DND-41 (cell line): ENCODE measurements at regions not wholly inside any gene's neighbourhood (a gene's known extent, or its start where the extent isn't known, plus 50 kb on each side); places are given as distances from the start of the nearest gene placed in this dataset.
A peak's percentile ranks its signal among the peaks of the same experiment; 100 is the strongest.

ENCODE experiments used
- ATAC-seq: fragments of 200-7000 bp; cut with Tn5 transposase; 3 replicates; pipeline ENCODE4 v1.9.1; 2021; ENCODE audit warnings: low read depth; ENCODE audit not compliant: insufficient read depth
- DNase-seq: peaks from one replicate; pipeline ENCODE4 v3.0.0-alpha.2; 2020
- H2AFZ ChIP-seq: 2 replicates; pipeline ENCODE4 v1.6.0; 2012; ENCODE audit warnings: low read depth, low read length
- H3K27ac ChIP-seq: 2 replicates; pipeline ENCODE4 v1.5.1; 2012; ENCODE audit warnings: low read length, inconsistent platforms
- H3K27me3 ChIP-seq: fragments of 200-600 bp; sonication (generic); 2 replicates; pipeline ENCODE4 v1.6.0; 2012; ENCODE audit warnings: low read length, mild to moderate bottlenecking, inconsistent platforms; ENCODE audit not compliant: insufficient read depth, poor library complexity
- H3K36me3 ChIP-seq: 2 replicates; pipeline ENCODE4 v1.5.1; 2012; ENCODE audit warnings: low read length, inconsistent platforms; ENCODE audit not compliant: insufficient read depth
- H3K4me1 ChIP-seq: 2 replicates; pipeline ENCODE4 v1.5.1; 2012; ENCODE audit warnings: mild to moderate bottlenecking, low read length; ENCODE audit not compliant: insufficient read depth
- H3K4me2 ChIP-seq: 2 replicates; pipeline ENCODE4 v1.6.0; 2012; ENCODE audit warnings: mild to moderate bottlenecking, moderate library complexity, low read length, inconsistent platforms; ENCODE audit not compliant: insufficient read depth
- H3K4me3 ChIP-seq, 2 experiments: fragments of 200-600 bp in 1 of 2; shearing (Covaris generic) in 1 of 2; 2 replicates each; pipeline ENCODE4 v1.5.1; 2012 to 2016; ENCODE audit warnings: inconsistent platforms in 2 of 2, low read length in 2 of 2, mild to moderate bottlenecking in 2 of 2, low read depth in 1 of 2, moderate library complexity in 1 of 2
- H3K79me2 ChIP-seq: 2 replicates; pipeline ENCODE4 v1.6.0; 2012; ENCODE audit warnings: low read length, inconsistent platforms; ENCODE audit not compliant: insufficient read depth
- H3K9ac ChIP-seq: 2 replicates; pipeline ENCODE4 v1.6.0; 2012; ENCODE audit warnings: low read depth, mild to moderate bottlenecking, inconsistent platforms, low read length, moderate library complexity
- H3K9me3 ChIP-seq: 2 replicates; pipeline ENCODE4 v1.5.1; 2012; ENCODE audit warnings: low read length, moderate library complexity, mild to moderate bottlenecking, inconsistent platforms; ENCODE audit not compliant: insufficient read depth, severe bottlenecking
- H4K20me1 ChIP-seq: 2 replicates; pipeline ENCODE4 v1.6.0; 2012; ENCODE audit warnings: low read length; ENCODE audit not compliant: insufficient read depth
- CTCF ChIP-seq: IDR thresholded peaks from 2 replicates; pipeline ENCODE4 v1.5.1; 2012; ENCODE audit warnings: borderline replicate concordance, low read length, moderate library complexity, mild to moderate bottlenecking; ENCODE audit not compliant: poor library complexity, severe bottlenecking; ENCODE audit errors: extremely low read depth
- EZH2 ChIP-seq: IDR thresholded peaks from 3 replicates; pipeline ENCODE4 v1.6.1; 2012; ENCODE audit warnings: borderline replicate concordance, low read depth, mild to moderate bottlenecking, moderate library complexity, low read length, inconsistent platforms; ENCODE audit not compliant: severe bottlenecking

- H3K9me3 ChIP-seq, result no peaks in the 10 kb centered on the region
- H3K27me3 ChIP-seq, result no peaks in the 10 kb centered on the region
- ATAC-seq (no peak), DNase-seq (no peak)
- H3K27ac ChIP-seq, result no peak overlapping the region
- H3K79me2 ChIP-seq, result no peaks in the 10 kb centered on the region
- no peaks in the 10 kb centered on the region for H3K36me3 ChIP-seq
- no peaks in the 10 kb centered on the region for H4K20me1 ChIP-seq
- H3K4me3 ChIP-seq, result no peak overlapping the region
- no peaks in the 10 kb centered on the region for H3K4me1 ChIP-seq
- H3K9ac ChIP-seq, result no peak overlapping the region
- H2AFZ ChIP-seq, result no peak overlapping the region
- no peak overlapping the region for H3K4me2 ChIP-seq
- no peak for TF ChIP-seq EZH2
- TF ChIP-seq CTCF, result no peak
Measured at GRCh38 chr1:71224741-71225377, 144.0 kb upstream of the ZRANB2 start.

GRCh38 chr1:71223641-71224340 is 143.0 kb upstream of the ZRANB2 start:
- Histone ChIP-seq H3K27ac (no peak overlapping the region), H3K4me2 (no peak overlapping the region), H3K79me2 (no peaks in the 10 kb centered on the region), H3K9me3 (no peaks in the 10 kb centered on the region), H3K4me1 (no peaks in the 10 kb centered on the region), H2AFZ (no peak overlapping the region), H3K27me3 (no peaks in the 10 kb centered on the region), H3K36me3 (no peaks in the 10 kb centered on the region), H4K20me1 (no peaks in the 10 kb centered on the region), H3K9ac (no peak overlapping the region), H3K4me3 (no peak overlapping the region)
- ATAC-seq (no peak), DNase-seq (no peak)
- no peak for TF ChIP-seq EZH2
- no peak for TF ChIP-seq CTCF

DNA sequence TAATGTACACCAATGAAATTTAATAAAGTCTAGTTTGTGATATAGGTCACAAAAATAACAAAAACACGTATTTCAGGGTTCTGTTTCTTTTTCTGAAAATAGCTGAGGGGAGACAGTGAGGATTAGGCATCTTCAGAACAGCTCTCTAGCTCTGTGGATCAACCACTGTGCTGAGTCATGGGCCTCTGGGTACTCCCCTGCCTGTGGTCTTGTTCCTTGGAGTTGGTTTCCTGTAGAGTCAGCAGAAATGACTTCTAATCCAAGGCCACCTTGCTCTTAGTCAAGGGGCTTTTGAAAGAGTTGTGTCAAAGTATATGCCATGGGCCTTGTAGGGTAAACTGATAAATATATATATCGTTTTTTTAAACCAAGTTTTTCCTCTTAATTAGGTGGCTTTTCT is 141.8 kb upstream of the ZRANB2 start:
- no peak overlapping the region for H2AFZ ChIP-seq
- peak; percentile 18 for DNase-seq
- H3K36me3 ChIP-seq, result no peaks in the 10 kb centered on the region
- no peaks in the 10 kb centered on the region for H3K4me1 ChIP-seq
- H4K20me1 ChIP-seq, result no peaks in the 10 kb centered on the region
- H3K27me3 ChIP-seq, result no peaks in the 10 kb centered on the region
- no peak for TF ChIP-seq CTCF
- TF ChIP-seq EZH2, result no peak
- no peaks in the 10 kb centered on the region for H3K79me2 ChIP-seq
- H3K9ac ChIP-seq, result no peak overlapping the region
- peak; percentile 49; the same call in 2 of the 3 replicates for ATAC-seq
- no peak overlapping the region for H3K4me3 ChIP-seq
- H3K4me2 ChIP-seq, result no peak overlapping the region
- no peak overlapping the region for H3K27ac ChIP-seq
- H3K9me3 ChIP-seq, result no peaks in the 10 kb centered on the region
